ENCODE measurements at regions not wholly inside any gene's neighbourhood (a gene's known extent, or its start where the extent isn't known, plus 50 kb on each side); places are given as distances from the start of the nearest gene placed in this dataset.

DNA sequence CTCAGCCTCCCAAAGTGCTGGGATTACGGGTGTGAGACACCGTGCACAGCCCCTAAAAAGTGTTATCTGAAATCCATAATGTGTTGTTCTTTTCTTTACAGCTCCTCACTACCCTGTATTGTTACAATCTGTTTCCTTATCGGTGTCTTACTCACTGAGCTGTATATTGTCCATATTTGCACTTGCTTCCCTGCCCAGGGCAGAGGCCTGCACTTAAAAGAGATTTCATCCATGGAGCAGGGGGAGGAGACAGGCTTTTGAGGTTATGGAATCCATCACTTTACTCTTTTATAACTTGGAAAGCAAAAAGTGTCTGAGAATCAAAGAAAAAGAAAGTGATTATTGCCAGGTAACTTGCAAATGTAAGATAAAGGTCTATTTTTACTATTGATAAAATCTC, 251.0 kb downstream of the DIO2 start:
- no peak for DNase-seq

DNA sequence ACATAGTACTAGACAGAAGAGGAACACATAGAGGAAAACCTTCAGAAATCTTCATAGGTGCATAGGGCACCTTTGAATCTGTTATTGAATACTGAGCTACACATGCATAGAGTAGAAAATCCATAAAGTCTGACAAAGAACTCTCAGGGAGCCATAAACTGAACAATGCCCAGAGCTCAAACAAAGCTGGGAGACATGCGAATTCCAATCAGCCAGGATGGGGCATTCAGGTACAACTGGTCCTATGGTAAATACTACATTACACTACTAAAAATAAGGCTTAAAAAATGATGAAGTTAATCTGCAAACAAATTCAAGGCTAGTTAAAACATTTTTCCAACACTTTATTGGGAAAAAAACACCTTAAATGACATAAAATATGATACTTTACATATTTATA, 259.7 kb downstream of the DIO2 start:
- DNase-seq: no peak

DNA sequence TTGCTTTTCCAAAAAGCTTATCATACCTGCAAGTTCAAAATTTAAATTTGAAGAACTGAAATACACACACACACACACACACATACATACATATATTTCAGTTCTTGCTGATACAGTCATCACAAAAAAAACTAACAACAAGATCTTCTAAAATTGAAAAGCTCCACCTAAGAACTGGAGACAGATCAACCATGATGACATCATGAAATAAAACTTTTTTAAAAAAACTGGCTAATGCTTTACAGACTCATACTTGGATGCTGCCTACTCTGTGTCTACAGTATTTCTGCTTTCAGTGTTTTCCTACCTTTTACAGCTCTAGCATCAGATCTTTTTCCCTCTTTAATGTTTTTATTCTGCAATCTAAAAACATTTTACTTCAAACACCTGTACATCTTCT, 261.4 kb downstream of the DIO2 start:
- DNase-seq: no peak

DNA sequence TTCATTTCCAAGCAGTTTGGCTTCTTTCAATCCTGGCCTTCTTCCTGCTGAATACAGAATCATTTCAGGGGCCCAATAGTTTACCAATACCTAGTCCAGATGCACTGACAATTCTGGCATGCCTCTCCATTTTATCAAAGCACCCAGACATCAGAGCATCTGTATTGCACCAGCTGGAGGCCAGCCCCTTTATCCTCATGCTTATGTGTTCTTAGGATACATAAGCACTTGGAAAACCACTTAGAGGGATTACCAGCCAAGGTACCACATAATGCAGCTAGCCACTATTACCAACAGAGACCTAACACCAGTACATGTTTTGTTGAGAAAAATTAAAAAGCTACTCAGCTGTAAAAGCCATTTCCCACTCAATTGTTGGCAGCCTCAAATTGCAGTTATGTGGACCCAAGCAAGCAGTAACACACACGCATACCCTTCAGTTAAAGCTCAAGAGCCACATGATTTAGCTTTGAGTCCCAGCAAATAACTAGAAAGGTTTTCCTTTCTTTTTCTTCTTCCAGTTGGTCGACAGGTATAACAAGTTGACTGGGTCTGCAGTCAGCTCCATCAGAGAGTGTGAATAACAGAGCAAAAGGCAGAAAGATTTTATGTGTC, 263.8 kb downstream of the DIO2 start:
- no peak for DNase-seq

DNA sequence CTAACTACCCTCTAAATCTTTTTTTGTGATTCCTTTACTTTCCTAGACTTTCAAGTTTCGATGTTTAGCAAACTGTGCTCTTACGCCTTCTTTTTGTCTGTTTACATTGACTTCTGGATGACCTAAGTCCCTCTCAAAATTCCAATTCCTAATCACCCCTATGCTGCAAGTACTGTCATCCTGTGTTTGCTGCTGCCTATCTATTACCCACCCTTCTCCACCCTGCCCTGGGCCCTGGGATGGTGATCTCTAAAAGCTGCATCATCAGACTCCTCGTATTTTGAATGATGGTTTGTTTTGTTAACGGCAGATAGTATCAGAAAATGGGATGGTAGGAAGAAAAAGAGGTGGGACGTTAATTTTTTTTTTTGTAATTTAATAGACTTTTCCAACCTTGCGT, 272.1 kb downstream of the DIO2 start:
- DNase-seq: no peak

DNA sequence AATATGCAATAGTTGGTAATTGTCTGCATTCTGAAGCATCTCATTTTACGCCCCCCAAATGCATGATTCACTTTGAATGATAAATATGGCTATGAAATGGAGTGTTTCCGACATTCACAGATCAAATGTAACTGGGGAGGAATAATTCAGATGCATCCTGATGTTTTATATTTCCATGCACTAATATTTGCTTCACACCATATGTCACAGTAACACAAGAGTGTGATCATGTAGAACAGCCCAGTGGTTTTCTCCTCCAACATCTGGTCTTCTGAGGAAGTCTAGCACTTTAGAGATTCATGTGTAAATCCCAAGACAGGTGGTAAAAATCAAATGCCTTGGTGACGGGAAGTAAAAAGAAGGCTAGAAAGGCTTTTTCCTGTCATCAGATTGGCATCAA, 273.1 kb downstream of the DIO2 start:
- DNase-seq: no peak

DNA sequence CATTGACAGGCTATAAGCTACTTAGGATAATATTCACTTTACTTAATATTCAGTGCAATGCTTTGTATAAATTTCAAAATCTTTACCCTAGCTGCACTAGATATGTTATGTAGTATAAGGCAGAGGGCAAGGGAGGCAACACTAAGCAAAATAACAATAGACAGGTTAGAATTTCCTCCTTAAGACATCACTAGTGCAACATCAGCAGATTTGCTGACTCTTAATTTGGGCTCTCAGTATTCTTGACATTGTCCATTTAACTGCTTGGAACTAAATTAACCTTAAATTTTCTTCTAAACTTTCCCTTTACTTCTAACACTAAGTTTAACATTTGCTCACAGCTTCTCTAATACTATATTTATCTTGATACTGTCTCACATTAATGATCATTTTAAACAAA, 273.9 kb downstream of the DIO2 start:
- no peak for DNase-seq

DNA sequence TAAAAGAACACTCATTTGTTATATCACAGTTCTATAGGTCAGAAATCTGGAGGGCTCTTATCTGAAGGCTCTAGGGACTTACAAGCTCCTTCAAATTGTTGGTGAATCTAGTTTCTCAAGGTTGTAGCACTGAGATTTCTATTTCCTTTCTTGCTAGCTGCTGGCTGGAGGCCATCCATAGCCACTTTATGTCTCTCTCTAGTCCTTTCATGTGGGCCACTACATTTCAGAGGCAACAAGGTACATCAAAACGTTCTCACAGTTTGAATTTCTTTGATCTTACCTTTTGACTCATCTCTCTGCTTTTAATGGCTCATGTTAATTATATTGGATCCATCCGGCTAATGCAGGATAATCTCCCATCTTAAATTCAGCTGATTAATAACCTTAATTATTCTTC, 286.8 kb downstream of the DIO2 start:
- DNase-seq: no peak

DNA sequence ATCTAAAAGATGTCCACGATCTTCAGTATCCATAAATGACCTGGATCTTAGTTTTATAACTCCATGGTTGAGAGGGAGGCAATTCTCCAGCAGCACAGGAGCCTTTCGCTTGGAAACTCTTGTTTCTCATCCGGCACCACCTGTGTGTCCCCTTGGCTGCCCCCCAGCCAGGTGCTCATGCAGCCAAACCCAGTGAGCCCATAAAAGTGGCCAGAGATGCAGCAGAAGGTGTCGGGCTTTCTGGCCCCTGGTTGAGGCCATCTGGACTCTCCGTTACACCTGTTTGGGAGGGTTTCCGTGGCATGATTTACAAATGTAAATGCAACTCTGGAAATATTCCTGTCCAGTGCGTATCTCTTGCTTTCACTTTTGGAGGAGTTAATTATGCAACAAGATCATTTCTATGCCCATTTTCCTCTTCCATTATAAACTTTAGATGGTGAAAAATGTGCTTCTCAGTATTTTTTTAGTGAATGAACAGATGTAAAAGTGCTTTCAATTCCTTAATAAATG, 291.1 kb downstream of the DIO2 start:
- DNase-seq: no peak
